Endothelial cell (in vitro differentiated cells): ENCODE measurements at regions not wholly inside any gene's neighbourhood (a gene's known extent, or its start where the extent isn't known, plus 50 kb on each side); places are given as distances from the start of the nearest gene placed in this dataset.

Experiments used
- DNase-seq: peaks from one replicate; pipeline ENCODE4 v3.0.0; 2021; ENCODE audit warnings: low spot score
- H3K27ac Mint-ChIP-seq: one replicate; pipeline ENCODE4 v1.8.0; 2021; ENCODE audit warnings: mixed read lengths, inconsistent platforms; ENCODE audit not compliant: unreplicated experiment
- H3K27me3 Mint-ChIP-seq: one replicate; pipeline ENCODE4 v1.8.0; 2021; ENCODE audit warnings: mild to moderate bottlenecking, moderate library complexity, mixed read lengths, inconsistent platforms; ENCODE audit not compliant: unreplicated experiment
- H3K36me3 Mint-ChIP-seq: one replicate; pipeline ENCODE4 v1.8.0; 2021; ENCODE audit warnings: mild to moderate bottlenecking, low read depth, mixed read lengths, inconsistent platforms; ENCODE audit not compliant: unreplicated experiment
- H3K4me1 Mint-ChIP-seq: one replicate; pipeline ENCODE4 v1.8.0; 2021; ENCODE audit warnings: mild to moderate bottlenecking, mixed read lengths, inconsistent platforms; ENCODE audit not compliant: unreplicated experiment
- H3K4me3 Mint-ChIP-seq: one replicate; pipeline ENCODE4 v1.8.0; 2021; ENCODE audit warnings: mild to moderate bottlenecking, mixed read lengths, inconsistent platforms; ENCODE audit not compliant: unreplicated experiment
- H3K9me3 Mint-ChIP-seq: one replicate; pipeline ENCODE4 v1.8.0; 2021; ENCODE audit warnings: mixed read lengths, inconsistent platforms; ENCODE audit not compliant: unreplicated experiment
- CTCF ChIP-seq: fragments of 200-600 bp; sonication (generic); IDR thresholded peaks from one replicate; pipeline ENCODE4 v1.5.0; 2021; ENCODE audit warnings: antibody characterized with exemption; ENCODE audit not compliant: unreplicated experiment

GRCh38 chr17:45700171-45701090 is 83.7 kb upstream of the CRHR1 start:
- H3K27me3 Mint-ChIP-seq, result peaks cover 7% of the 10 kb centered on the region
- no peaks in the 10 kb centered on the region for H3K36me3 Mint-ChIP-seq
- H3K27ac Mint-ChIP-seq, result no peak overlapping the region
- no peaks in the 10 kb centered on the region for H3K9me3 Mint-ChIP-seq
- no peak overlapping the region for H3K4me3 Mint-ChIP-seq
- DNase-seq, result no peak
- no peak for TF ChIP-seq CTCF
- H3K4me1 Mint-ChIP-seq, result peaks cover 3% of the 10 kb centered on the region

DNA sequence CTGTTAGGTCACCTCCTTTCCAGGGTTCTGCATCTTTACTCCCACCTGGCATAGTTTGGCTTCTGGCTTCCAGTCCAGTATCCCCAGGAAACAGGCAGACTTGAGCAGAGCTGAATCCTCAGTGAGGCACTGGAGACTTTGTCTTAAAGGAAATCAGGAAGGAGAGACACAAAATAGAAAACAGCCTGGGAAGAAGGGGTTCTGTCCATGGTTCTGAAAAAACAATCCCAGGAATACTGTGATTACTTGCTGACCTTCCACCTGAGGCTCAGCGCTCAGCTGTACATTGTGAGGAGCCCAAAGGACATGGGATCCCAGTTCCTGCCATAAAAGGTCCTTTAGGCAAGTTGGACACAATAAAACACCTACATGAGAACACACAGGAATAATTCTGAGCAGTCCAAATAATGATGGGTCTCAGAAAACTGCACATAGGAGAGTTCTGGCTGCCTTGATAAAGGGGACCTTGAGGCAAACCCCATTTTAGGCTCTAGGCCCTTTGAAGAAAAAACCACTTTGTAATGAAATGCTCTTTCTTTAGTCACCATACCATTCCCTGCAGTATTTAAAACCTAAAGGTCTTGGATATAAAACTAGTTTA is 81.4 kb upstream of the CRHR1 start:
- no peak for TF ChIP-seq CTCF
- Mint-ChIP-seq H3K4me3 (no peak overlapping the region), H3K36me3 (no peaks in the 10 kb centered on the region), H3K9me3 (no peaks in the 10 kb centered on the region), H3K4me1 (peaks cover 5% of the 10 kb centered on the region), H3K27me3 (peaks cover 7% of the 10 kb centered on the region), H3K27ac (no peak overlapping the region)
- DNase-seq, result peak; percentile 44

GRCh38 chr17:45703348-45703747 is 80.8 kb upstream of the CRHR1 start:
- H3K4me3 Mint-ChIP-seq, result no peak overlapping the region
- peaks cover 7% of the 10 kb centered on the region for H3K27me3 Mint-ChIP-seq
- DNase-seq, result no peak
- H3K27ac Mint-ChIP-seq, result no peak overlapping the region
- no peak for TF ChIP-seq CTCF
- H3K36me3 Mint-ChIP-seq, result no peaks in the 10 kb centered on the region
- H3K4me1 Mint-ChIP-seq, result peaks cover 11% of the 10 kb centered on the region
- no peaks in the 10 kb centered on the region for H3K9me3 Mint-ChIP-seq

DNA sequence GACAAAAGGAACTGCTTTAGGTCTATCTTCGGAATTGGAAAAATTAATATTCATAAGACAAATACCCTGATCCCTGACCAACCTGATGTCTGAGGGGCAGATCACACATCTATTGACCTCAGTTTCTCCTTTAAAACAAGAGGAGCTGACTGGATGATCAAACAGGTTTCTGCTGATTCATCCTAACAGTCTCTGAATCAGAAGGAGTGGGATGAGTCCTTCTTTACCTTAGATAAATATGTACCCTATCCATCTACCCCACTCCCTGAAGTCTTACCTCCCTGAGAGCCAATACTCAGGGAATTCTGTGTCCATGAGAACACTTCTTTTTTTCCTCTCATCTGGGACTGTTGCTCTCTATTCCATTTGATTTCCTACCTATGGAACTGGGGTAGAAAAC is 80.3 kb upstream of the CRHR1 start:
- no peaks in the 10 kb centered on the region for H3K36me3 Mint-ChIP-seq
- no peak for TF ChIP-seq CTCF
- H3K4me3 Mint-ChIP-seq, result no peak overlapping the region
- H3K9me3 Mint-ChIP-seq, result no peaks in the 10 kb centered on the region
- no peak overlapping the region for H3K27ac Mint-ChIP-seq
- peaks cover 7% of the 10 kb centered on the region for H3K27me3 Mint-ChIP-seq
- no peak for DNase-seq
- peaks cover 8% of the 10 kb centered on the region for H3K4me1 Mint-ChIP-seq

GRCh38 chr17:45704251-45704650 is 79.9 kb upstream of the CRHR1 start:
- Mint-ChIP-seq H3K9me3 (no peaks in the 10 kb centered on the region), H3K4me1 (peaks cover 8% of the 10 kb centered on the region), H3K27ac (no peak overlapping the region), H3K4me3 (no peak overlapping the region), H3K27me3 (peaks cover 7% of the 10 kb centered on the region), H3K36me3 (no peaks in the 10 kb centered on the region)
- no peak for TF ChIP-seq CTCF
- no peak for DNase-seq
